OCI-M2 (cell line): ENCODE measurements at regions not wholly inside any gene's neighbourhood (a gene's known extent, or its start where the extent isn't known, plus 50 kb on each side); places are given as distances from the start of the nearest gene placed in this dataset.
"Not testable (repeated sequence)": the region's sequence is repeated elsewhere in the genome, so short reads cannot be mapped to it uniquely, and the experiment has no call there.

Source experiments
- DNase-seq: peaks from one replicate; lab custom pipeline; 2025; ENCODE audit not compliant: unreplicated experiment; lab: John Stamatoyannopoulos, UW

DNA sequence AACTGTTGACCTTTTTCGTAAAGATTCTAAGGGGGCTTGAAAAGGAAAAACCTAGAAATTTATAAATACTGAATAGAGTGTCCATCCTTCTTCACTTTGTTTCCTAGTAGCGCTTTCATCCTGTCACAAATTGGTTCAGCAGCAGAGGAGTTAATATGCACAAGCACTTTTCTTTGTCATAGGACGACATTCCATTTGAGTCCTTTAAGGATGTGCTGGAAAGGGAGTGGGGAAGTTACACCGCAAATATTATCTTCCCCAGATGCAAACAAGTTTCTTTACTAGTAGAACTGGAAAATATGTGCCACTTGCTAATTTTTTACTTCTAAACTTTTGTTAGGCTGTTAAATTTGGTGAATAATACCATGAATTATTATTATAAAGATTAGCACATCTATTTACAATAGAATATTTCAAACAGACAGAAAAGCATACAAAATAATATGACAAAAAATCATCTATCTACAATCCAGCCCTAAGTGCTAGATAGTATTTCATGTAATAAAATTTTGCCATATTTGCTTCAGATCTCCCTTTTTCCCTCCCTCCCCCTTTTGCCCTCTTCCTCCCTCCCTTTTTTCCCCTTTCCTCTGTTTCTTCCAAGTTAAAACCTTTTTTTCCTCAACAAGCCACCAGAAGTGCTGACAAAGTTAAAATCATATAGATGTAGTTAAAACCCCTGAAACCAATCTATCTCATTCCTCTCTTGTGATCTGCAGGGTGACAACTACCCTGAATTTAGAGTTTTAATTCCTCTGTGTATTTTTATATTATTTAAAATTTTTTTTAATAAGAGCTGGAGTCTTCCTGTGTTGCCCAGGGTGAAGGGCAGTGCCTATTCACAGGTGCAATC, 50.5 kb upstream of the MAP4K3 start:
- DNase-seq: no peak

DNA sequence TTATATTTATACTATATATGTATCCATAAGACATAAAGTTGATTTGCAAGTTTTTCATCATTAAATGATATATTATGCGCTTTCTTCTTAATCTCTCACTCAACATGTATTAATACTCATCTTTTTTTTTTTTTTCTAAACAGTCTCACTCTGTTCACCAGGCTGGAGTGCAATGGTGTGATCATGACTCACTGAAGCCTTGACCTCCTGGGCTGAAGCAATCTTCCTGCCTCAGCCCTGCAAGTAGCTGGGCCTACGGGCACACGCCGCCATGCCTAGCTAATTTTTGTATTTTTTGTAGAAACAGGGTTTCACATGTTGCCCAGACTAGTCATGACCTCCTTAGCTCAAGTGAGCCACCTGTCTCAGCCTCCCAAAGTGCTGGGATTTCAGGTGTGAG, 51.4 kb upstream of the MAP4K3 start:
- no peak for DNase-seq

DNA sequence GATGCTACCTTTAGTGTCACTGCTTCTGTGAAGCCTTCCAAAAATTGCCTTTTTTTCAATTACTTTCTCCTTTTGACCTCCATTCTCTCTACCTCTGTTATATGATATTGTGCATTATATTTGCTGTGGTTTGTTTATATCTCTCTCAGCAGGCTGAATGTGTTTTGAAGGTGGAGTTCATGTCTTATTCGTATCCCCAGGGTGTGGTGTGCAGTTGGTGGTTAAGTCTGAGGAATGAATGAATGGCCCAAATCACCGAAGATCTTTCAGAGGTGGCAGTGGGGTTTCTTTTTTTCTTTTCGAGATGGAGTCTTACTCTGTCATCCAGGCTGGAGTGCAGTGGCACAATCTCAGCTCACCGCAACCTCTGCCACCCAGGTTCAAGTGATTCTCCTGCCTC, 53.5 kb upstream of the MAP4K3 start:
- DNase-seq: no peak

DNA sequence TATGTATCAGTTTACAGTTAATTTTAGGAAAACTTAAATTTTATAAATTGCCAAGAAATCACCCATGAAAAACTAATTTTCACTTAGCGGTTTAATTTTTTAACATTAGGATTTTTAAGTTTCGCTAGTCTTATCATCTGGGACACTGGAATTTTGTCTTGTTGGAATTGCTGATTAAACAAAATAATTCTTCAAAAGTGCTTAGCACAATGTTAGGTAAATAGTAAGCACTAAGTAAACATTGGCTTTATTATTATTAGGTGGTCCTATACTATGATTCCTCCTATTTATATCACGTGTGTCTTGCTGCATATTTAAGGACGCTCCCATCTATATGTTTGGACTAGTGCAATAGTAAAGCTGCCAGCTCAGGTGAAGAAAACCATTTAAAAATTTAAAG, 54.6 kb upstream of the MAP4K3 start:
- DNase-seq: no peak

DNA sequence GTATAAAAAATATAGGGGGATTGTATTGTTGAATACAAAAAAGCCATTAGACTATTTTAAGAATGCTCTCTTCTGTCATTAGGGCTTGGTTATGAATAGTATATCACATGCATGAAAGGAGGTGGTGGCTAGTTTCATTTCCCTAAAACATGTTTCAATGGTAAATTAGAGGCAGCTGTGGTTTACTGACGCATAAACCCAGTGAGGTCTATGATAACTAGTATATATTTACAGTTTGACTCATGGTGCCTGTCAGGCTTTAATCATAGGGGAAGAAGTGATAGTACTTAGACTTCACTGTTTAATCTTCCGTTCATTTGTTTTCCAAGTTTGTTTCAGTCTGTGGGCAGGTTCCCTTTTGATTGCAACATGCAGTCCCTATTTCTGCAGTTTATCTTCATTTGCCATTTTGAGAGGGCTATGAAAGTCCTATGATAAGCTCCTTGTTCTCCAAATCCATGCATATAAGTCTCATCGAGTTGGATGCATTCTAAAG, 55.1 kb upstream of the MAP4K3 start:
- peak; percentile 14 for DNase-seq

DNA sequence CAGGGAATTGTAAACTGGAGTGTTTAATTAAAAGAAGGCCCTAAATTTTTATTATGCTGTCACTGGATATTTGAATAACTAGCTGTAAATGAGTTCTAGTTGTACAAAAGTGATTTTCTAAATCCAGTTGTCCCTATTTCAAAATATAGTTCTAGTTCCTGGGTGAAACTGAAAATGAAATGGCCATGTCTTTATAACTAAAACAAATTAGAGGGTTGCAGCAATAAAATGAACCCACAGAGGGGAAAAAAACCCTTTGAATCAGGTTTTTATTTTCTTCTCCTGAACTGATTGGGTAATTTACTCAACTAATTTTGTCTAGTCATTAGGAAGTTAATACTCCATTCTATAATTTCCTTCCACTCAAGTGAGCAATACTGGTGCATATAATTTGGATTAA, 55.6 kb upstream of the MAP4K3 start:
- DNase-seq: no peak

DNA sequence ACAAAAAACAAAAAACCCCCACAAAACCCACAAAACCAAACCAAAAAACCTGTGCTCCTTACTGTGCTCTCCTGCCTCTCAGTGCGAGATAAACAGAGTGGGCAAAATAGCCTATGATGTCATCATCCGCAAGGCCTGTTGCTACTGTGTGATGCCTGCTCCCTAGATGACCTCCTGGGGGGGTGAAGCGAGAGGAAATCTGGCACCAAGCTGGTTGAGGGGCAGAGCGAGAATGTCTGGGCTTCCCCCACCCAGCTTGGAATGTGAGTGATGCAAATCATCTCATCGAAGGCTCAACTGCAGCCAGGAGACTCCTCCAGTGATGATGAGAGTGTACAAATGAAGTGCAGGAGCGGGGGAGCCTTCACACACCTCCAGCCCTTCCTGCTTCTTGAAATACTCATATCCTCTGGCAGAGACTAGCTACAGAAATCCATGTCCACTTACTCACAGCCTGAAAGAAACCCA, 57.7 kb upstream of the MAP4K3 start:
- no peak for DNase-seq

DNA sequence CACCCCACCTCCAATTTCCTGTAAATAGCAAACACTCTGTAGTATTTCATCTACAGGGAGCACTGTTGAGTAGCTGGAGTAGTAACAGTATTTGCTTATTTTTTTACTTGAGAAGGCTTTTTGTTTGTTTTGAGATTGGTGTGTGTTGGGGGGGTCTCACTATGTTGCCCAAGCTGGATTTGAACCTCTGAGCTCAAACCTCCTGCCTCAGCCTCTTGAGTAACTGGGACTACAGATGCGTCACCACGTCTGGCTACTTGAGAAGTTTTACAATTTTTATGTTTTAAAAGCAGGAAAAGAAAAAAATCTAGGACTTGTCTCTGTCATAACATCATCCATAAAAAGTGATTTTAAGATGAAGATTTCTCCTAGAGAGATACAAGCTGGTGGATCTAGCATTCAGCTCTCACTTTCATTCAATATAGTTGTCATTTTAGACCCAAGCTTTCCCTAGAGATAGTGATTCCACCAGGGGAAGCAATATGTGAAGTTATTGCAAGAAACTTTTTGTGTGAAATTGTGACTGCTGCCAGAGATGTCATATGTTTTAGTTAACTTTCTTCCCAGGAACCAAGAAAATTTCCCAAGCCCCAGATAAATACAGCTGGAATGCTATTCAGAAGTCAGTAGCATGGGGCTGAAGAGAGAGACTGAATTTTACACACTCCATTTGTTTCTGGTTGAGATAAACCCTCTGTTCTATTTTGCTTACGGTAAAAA, 60.2 kb upstream of the MAP4K3 start:
- no peak for DNase-seq

DNA sequence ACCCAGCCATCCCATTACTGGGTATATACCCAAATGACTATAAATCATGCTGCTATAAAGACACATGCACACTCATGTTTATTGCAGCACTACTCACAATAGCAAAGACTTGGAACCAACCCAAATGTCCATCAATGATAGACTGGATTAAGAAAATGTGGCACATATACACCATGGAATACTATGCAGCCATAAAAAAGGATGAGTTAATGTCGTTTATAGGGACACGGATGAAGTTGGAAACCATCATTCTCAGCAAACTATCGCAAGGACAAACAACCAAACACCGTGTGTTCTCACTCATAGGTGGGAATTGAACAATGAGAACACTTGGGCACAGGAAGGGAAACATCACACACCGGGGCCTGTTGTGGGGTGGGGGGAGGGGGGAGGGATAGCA, 61.1 kb upstream of the MAP4K3 start:
- DNase-seq: not testable (repeated sequence)

DNA sequence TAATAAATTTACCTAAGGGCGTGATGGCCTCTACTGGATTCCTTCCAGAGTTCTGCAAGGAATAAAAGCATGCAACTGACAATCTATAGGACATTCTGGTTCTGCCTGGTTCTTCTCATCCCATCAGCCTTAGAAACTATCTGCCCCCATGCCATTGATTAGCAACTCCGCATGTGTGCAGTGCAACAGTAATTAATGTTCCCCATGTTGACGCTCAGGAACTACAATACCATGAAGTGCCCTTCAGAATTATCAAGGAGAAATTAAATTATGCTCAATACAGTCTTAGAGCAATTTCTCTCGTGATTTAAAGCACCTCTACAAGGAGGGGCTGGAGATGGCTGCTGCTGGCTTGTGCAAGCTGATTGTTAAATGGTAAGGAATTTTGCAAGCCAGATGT, 61.7 kb upstream of the MAP4K3 start:
- no peak for DNase-seq

DNA sequence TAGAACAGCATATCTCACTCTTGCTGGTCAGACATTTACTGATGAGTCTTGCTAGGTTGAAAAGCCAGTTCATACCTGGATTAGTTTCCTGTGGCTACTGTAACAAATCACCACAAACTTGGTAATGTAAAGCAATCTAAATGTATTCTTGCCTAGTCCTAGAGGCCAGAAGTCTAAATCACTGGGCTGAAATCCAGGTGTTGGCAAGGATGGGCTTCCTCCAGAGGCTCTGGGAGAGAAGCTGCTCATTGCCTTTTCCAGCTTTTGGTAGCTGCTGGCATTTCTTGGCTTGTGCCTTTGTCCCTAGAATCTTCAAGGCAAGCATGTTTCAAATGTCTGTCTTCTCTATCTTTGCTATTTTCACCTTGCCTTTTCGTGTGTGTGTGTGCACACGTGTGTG, 62.3 kb upstream of the MAP4K3 start:
- no peak for DNase-seq

DNA sequence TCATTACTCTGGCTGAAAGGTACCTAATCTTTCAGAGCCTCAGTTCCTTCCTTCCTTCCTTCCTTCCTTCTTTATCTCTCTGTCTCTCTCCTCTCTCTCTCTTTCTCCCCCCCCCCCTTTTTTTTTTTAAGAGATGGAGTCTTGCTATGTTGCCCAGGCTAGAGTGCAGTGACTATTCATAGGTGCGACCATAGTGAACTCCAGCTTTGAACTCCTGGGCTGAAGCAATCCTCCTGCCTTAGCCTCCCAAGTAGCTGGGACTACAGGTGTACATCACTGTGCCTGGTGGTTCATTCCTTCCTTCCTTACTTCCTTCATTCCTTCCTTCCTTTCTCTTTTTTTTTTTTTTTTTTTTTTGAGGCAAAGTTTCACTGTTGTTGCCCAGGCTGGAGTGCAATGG, 64.3 kb upstream of the MAP4K3 start:
- DNase-seq: no peak

DNA sequence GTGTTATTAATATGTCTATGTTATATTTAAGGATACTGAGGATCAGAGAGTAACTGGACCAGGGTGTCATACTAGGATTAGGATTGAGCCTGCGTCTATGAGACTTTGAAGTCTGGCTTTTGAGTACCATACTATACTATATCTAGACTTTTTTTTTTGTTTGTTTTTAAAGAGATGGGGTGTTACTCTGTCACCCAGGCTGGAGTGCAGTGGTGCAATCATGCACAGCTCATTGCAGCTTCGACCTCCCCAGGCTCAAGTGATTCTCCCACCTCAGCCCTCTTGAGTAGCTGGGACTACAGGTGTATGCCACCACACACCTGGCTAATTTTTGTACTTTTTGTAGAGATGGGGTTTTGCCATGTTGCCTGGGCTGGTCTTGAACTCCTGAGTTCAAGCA, 66.2 kb upstream of the MAP4K3 start:
- DNase-seq: no peak

DNA sequence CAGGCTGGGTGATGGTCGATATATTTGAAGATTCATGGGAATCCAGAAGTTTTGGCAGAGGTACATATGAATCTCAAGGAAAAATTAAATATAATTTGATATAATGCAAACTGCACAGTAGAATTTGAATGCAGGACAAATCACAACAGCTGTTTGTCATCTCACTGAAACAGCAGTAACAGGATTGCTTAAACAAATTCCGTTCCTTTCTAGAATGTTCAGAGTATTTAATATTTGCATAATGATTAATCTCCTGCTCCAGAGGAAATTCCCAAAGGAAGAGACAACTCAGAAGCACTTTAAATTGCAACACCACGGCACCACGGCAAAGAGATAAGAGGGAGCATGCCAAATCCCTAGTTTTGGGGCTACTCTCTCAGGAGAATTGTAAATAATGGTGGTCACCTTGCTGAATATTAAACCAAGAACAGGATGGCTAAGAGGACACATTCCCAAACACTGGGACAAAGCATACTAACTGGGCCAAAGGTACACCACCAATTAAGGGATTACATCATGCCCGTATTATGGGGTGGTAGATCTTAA, 67.8 kb upstream of the MAP4K3 start:
- no peak for DNase-seq

DNA sequence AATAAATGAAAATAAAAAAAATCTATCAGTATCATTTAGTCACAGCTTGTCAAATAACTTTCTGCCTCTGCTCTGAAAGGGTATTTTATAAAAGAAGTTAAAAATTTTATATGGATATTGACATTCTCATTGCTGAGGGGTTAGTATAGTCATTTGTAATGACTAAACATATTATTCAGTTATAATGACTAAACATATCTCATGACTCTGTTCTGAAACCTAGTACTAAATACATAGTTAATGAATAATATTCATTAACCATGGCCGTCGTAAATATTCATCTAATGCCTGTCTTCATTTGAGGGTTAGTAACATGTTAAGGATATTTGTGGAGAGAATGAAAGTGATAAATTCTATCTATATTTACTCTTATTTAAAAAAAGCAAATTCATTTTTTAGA, 69.1 kb upstream of the MAP4K3 start:
- DNase-seq: no peak

DNA sequence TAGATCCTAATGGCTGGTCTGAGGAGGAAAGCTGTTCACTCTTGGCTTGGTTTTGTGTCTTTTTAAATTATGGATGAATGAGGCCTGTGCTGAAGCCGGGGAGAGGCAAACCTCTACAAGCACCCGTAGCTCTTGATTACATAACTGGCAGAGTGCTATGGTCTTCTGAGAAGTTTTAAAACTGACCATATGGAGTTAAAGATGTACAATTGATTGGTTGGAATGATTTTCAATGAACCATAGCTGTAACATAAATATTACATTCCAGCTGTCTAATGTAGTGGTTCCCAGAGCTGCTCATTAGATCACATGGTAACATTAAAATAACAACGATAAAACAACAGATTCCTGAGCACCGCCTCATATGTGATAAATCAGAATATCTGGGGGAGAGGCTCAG, 71.1 kb upstream of the MAP4K3 start:
- DNase-seq: no peak

DNA sequence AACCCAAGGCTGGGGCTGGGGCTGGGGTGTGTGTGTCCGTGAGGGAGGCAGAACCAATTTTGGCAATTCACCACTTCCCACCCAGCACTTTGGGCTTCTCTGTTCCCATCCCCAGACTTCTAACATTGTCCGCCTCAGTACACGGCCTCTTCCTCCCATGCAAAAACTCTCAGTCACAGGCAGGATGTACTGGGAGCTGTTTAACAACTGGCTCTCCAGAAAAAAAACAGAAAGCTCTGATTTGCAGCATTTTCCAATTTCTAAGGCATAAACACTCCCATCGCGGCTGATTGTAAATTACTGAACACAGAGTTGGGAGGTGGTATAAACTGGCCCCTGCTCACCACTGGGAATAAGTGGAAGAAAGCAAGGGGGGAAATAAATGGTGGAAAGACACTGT, 73.1 kb upstream of the MAP4K3 start:
- DNase-seq: no peak

DNA sequence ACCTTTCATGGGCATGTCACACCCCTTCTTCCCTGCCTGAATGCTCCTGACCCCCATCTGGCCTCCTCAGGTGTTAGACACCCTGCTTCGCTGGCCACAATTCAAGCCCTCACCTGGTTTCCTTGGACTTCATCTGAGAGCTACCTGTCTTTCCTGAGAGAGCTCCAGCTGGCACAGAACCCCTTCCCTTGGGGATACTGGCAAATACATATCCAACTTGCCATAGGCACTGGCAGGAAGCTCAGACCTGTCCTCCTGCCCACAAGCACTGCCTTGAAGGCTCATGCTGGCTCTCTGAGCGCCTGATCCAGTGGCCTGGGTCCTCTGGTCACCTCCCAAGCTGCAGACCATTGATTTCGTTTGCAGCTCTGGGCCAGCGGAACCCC, 74.1 kb upstream of the MAP4K3 start:
- no peak for DNase-seq

DNA sequence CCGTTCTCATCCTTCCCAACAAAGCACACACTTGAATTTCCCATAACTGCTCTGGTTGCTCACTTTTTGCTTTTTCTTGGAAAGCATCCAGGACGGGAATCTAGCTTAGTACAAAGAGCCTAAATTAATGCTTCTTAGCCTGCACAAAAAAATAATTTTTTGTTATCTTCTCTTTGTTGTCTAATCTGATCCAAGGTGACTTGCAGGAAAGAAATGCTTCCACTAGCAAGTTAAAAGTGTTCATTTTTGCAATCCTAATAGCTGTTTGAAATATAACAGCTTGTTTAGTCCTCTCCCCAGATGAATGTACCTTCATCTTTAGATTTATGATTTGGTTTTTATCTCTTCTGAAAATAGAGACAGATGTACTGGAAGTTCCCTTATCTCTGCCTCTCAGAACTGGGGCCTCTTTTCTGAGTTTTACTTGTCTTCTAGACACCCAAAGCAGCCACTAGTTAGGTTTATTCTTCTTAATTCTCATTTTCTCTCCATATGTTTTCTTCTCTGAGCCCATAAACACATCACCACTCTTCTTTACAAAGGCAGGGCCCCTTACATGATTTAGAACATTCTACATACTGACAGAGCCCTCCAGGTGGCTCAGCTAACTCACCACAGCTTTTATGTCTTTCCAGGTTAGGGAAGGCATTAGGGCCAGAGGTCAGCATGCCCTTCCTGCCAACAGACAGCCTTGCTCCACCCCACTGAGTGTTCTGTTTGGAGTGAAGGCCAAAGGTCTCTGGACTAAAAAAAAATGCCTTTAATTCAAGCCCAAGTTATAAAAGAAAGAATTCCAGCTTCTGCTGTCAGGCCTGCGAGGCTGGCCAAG, 74.7 kb upstream of the MAP4K3 start:
- DNase-seq: no peak

DNA sequence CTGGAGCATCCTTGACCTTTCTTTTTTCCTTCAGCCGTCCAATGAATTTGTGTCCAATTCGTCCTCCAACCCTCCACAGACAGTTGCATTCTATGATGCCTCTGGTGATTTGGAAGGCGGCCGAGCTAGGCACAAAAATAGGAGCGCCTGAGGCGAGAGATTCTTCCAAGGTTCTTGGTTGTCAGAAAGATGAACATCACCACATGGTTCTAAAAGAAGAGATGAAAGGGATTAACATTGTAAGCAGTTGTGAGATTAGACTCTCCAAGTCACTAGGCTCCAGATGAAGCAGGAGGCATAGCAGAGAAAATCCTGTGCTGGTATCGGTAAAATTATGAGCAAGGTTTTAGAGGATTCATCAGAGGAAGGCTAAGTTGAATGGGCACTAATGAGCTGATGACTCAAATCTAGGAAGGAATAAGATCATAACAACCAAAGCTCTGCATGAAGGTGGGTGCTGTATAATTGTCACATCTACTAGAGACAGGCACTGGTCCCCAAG, 75.4 kb upstream of the MAP4K3 start:
- no peak for DNase-seq

DNA sequence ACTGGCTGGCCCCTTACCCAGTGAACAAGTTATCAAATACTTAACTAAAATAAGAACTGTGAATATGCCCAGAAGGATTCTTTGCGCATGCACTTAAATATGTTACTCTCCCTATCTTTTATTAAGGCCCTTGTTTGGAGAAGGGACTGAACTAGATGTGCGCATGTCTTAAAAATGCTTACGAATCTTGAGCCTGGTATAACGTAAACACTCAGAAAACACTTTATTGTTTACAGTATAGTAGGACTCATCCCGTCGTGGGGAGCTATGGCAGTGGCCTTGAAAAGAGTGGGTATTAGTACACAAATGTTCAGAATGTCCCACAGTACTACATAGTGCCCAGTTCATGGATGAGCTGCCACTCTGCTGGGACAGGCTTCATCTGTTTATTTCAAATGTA, 75.9 kb upstream of the MAP4K3 start:
- no peak for DNase-seq
